HEK293 (cell line): ENCODE measurements at regions not wholly inside any gene's neighbourhood (a gene's known extent, or its start where the extent isn't known, plus 50 kb on each side); places are given as distances from the start of the nearest gene placed in this dataset.

Experiments
- CTCF ChIA-PET: fragments of 350-600 bp; formaldehyde crosslinking; extraction: SDS; loops from one replicate; lab custom pipeline; 2021; ENCODE audit warnings: antibody characterized with exemption; lab: Yijun Ruan, JAX
- POLR2A ChIA-PET: fragments of 300-600 bp; formaldehyde crosslinking; extraction: SDS; loops from one replicate; lab custom pipeline; 2020; ENCODE audit warnings: antibody characterized with exemption, inconsistent platforms; lab: Yijun Ruan, JAX
- H3K27ac ChIP-seq: fragments of 200-500 bp; sonication (Bioruptor generic); 2 replicates; pipeline ENCODE4 v1.5.1; 2014; ENCODE audit warnings: low read depth, low read length, control low read depth, inconsistent platforms; ENCODE audit errors: extremely low read depth
- H3K36me3 ChIP-seq, 2 experiments: fragments of 200-500 bp in 1 of 2; sonication (Bioruptor generic) in 1 of 2; 1 replicate in 1 of 2; 2 replicates in 1 of 2; pipeline ENCODE4 v1.5.1; 2014 to 2017; ENCODE audit warnings: inconsistent platforms in 2 of 2, low read length in 2 of 2; ENCODE audit not compliant: control insufficient read depth in 2 of 2, insufficient read depth in 1 of 2
- H3K4me1 ChIP-seq: fragments of 200-500 bp; sonication (Bioruptor generic); 2 replicates; pipeline ENCODE4 v1.5.1; 2014; ENCODE audit warnings: mild to moderate bottlenecking, low read length, inconsistent platforms; ENCODE audit not compliant: control insufficient read depth, insufficient read depth
- H3K4me3 ChIP-seq: 2 replicates; pipeline ENCODE4 v1.5.1; 2011; ENCODE audit warnings: low read depth, mild to moderate bottlenecking, control low read depth, low read length, moderate library complexity
- H3K9me3 ChIP-seq: fragments of 200-500 bp; sonication (Bioruptor generic); 2 replicates; pipeline ENCODE4 v1.5.1; 2014; ENCODE audit warnings: low read depth, low read length, inconsistent platforms; ENCODE audit not compliant: control insufficient read depth, insufficient read depth
- KLF1 ChIP-seq: fragments of 450-650 bp; formaldehyde crosslinking; IDR thresholded peaks from 2 replicates; pipeline ENCODE4 v1.5.1; 2016; ENCODE audit warnings: missing biosample characterization, missing genetic modification characterization
- MZF1 ChIP-seq: fragments of 450-650 bp; formaldehyde crosslinking; IDR thresholded peaks from 2 replicates; pipeline ENCODE4 v1.5.1; 2017; ENCODE audit warnings: missing biosample characterization, missing genetic modification characterization, borderline replicate concordance
- WT1 ChIP-seq: fragments of 450-650 bp; formaldehyde crosslinking; IDR thresholded peaks from 2 replicates; pipeline ENCODE4 v1.5.1; 2016; ENCODE audit warnings: missing biosample characterization, missing genetic modification characterization
- ZBTB21 ChIP-seq: fragments of 450-650 bp; formaldehyde crosslinking; IDR thresholded peaks from 2 replicates; pipeline ENCODE4 v1.5.1; 2017; ENCODE audit warnings: missing biosample characterization, missing genetic modification characterization
- ZNF169 ChIP-seq: fragments of 450-650 bp; formaldehyde crosslinking; IDR thresholded peaks from 2 replicates; pipeline ENCODE4 v1.5.1; 2016; ENCODE audit warnings: missing biosample characterization, missing genetic modification characterization
- ZNF175 ChIP-seq: fragments of 450-650 bp; formaldehyde crosslinking; IDR thresholded peaks from 2 replicates; pipeline ENCODE4 v1.5.1; 2016; ENCODE audit warnings: missing biosample characterization, missing genetic modification characterization
- ZNF24 ChIP-seq: fragments of 450-650 bp; formaldehyde crosslinking; IDR thresholded peaks from 2 replicates; pipeline ENCODE4 v1.5.1; 2016; ENCODE audit warnings: missing biosample characterization, missing genetic modification characterization
- ZNF335 ChIP-seq: fragments of 450-650 bp; formaldehyde crosslinking; conservative IDR thresholded peaks from 2 replicates; pipeline ENCODE4 v1.5.1; 2016; ENCODE audit warnings: missing biosample characterization, missing genetic modification characterization
- ZNF529 ChIP-seq: fragments of 450-650 bp; formaldehyde crosslinking; IDR thresholded peaks from 2 replicates; pipeline ENCODE4 v1.5.1; 2017; ENCODE audit warnings: missing genetic modification characterization, missing biosample characterization; ENCODE audit not compliant: insufficient replicate concordance
- ZNF610 ChIP-seq: fragments of 450-650 bp; formaldehyde crosslinking; IDR thresholded peaks from 2 replicates; pipeline ENCODE4 v1.5.1; 2016; ENCODE audit warnings: missing biosample characterization, missing genetic modification characterization, borderline replicate concordance
- ZNF654 ChIP-seq: fragments of 450-650 bp; formaldehyde crosslinking; IDR thresholded peaks from 2 replicates; pipeline ENCODE4 v1.5.1; 2016; ENCODE audit warnings: low read depth, missing biosample characterization, missing genetic modification characterization
- ZNF660 ChIP-seq: fragments of 450-650 bp; IDR thresholded peaks from 2 replicates; pipeline ENCODE4 v1.5.1; 2018; ENCODE audit warnings: missing biosample characterization, mild to moderate bottlenecking, missing genetic modification characterization
- ZNF707 ChIP-seq: fragments of 450-650 bp; formaldehyde crosslinking; IDR thresholded peaks from 2 replicates; pipeline ENCODE4 v1.5.1; 2016; ENCODE audit warnings: missing biosample characterization, missing genetic modification characterization
- ZSCAN16 ChIP-seq: fragments of 450-650 bp; formaldehyde crosslinking; IDR thresholded peaks from 2 replicates; pipeline ENCODE4 v1.5.1; 2016; ENCODE audit warnings: missing biosample characterization, missing genetic modification characterization
- TF ChIP-seq, protein P1 (sequence below): fragments of 450-650 bp; formaldehyde crosslinking; IDR thresholded peaks from 2 replicates; pipeline ENCODE4 v1.5.1; 2016; ENCODE audit warnings: missing biosample characterization, missing genetic modification characterization
- TF ChIP-seq, protein P2 (sequence below): fragments of 450-650 bp; formaldehyde crosslinking; IDR thresholded peaks from 2 replicates; pipeline ENCODE4 v1.5.1; 2016; ENCODE audit warnings: missing biosample characterization, missing genetic modification characterization
- TF ChIP-seq, protein P3 (sequence below): fragments of 450-650 bp; formaldehyde crosslinking; IDR thresholded peaks from 2 replicates; pipeline ENCODE4 v1.5.1; 2016; ENCODE audit warnings: missing biosample characterization, missing genetic modification characterization
- TF ChIP-seq, protein P4 (sequence below): fragments of 450-650 bp; IDR thresholded peaks from 2 replicates; pipeline ENCODE4 v1.5.1; 2018; ENCODE audit warnings: missing biosample characterization, missing genetic modification characterization
- TF ChIP-seq, protein P5 (sequence below): fragments of 450-650 bp; formaldehyde crosslinking; IDR thresholded peaks from 2 replicates; pipeline ENCODE4 v1.5.1; 2016; ENCODE audit warnings: missing biosample characterization, missing genetic modification characterization

DNA sequence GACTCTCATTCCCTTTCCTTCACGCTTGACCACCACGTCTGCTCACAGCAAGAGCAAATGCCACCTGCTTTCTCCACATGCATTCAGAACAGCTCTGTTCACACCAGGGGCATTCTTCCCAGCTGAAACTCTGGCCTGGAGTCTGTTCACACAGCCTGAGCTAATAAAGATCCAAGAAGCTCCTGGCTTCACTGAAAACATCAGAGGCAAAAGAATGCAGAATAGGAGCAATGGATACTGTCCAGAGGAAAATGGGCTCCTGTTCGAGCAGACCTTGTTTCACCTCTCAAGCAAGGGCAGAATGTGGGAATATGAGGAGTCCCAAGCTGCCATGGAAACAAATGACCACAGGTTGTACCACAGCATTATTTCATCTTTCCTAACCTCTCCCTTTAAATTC is 402.7 kb upstream of the TNC start (continued):
- TF ChIP-seq, protein P1, sequence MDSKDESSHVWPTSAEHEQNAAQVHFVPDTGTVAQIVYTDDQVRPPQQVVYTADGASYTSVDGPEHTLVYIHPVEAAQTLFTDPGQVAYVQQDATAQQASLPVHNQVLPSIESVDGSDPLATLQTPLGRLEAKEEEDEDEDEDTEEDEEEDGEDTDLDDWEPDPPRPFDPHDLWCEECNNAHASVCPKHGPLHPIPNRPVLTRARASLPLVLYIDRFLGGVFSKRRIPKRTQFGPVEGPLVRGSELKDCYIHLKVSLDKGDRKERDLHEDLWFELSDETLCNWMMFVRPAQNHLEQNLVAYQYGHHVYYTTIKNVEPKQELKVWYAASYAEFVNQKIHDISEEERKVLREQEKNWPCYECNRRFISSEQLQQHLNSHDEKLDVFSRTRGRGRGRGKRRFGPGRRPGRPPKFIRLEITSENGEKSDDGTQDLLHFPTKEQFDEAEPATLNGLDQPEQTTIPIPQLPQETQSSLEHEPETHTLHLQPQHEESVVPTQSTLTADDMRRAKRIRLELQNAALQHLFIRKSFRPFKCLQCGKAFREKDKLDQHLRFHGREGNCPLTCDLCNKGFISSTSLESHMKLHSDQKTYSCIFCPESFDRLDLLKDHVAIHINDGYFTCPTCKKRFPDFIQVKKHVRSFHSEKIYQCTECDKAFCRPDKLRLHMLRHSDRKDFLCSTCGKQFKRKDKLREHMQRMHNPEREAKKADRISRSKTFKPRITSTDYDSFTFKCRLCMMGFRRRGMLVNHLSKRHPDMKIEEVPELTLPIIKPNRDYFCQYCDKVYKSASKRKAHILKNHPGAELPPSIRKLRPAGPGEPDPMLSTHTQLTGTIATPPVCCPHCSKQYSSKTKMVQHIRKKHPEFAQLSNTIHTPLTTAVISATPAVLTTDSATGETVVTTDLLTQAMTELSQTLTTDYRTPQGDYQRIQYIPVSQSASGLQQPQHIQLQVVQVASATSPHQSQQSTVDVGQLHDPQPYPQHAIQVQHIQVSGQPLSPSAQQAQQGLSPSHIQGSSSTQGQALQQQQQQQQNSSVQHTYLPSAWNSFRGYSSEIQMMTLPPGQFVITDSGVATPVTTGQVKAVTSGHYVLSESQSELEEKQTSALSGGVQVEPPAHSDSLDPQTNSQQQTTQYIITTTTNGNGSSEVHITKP (tag by site-specific recombination) = no peak
- TF ChIP-seq ZNF529 = no peak

DNA sequence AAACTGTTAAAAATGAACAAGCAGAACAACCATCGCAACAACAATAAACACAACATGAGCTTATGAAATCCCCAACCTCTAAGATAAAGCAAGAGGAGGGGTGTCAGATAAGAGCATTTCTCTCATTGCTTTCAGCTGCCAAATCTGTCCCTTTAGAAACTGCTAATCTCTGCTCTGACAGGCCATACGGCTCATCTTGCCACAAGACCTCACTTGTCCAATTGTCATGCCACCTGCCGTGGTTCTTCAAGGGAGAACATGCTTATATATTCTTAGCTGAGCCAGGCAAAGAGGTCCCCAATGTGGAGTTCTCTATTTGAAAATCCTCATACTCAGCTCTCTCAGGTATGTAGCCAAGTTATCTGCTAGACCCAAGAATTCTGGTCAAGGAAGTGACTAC is 405.0 kb upstream of the TNC start:
- TF ChIP-seq ZNF707 (tag by site-specific recombination) (no peak), ZNF335 (tag by site-specific recombination) (no peak), KLF1 (no peak), ZBTB21 (tag by site-specific recombination) (no peak), WT1 (no peak), ZNF610 (tag by site-specific recombination) (no peak), ZNF169 (tag by site-specific recombination) (no peak), ZNF175 (tag by site-specific recombination) (no peak)
- TF ChIP-seq, protein P2, sequence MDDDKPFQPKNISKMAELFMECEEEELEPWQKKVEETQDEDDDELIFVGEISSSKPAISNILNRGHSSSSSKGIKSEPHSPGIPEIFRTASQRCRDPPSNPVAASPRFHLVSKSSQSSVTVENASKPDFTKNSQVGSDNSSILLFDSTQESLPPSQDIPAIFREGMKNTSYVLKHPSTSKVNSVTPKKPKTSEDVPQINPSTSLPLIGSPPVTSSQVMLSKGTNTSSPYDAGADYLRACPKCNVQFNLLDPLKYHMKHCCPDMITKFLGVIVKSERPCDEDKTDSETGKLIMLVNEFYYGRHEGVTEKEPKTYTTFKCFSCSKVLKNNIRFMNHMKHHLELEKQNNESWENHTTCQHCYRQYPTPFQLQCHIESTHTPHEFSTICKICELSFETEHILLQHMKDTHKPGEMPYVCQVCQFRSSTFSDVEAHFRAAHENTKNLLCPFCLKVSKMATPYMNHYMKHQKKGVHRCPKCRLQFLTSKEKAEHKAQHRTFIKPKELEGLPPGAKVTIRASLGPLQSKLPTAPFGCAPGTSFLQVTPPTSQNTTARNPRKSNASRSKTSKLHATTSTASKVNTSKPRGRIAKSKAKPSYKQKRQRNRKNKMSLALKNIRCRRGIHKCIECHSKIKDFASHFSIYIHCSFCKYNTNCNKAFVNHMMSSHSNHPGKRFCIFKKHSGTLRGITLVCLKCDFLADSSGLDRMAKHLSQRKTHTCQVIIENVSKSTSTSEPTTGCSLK = no peak
- TF ChIP-seq, protein P3, sequence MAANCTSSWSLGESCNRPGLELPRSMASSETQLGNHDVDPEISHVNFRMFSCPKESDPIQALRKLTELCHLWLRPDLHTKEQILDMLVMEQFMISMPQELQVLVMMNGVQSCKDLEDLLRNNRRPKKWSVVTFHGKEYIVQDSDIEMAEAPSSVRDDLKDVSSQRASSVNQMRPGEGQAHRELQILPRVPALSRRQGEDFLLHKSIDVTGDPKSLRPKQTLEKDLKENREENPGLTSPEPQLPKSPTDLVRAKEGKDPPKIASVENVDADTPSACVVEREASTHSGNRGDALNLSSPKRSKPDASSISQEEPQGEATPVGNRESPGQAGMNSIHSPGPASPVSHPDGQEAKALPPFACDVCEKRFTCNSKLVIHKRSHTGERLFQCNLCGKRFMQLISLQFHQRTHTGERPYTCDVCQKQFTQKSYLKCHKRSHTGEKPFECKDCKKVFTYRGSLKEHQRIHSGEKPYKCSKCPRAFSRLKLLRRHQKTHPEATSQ (tag by site-specific recombination) = no peak
- TF ChIP-seq, protein P4, sequence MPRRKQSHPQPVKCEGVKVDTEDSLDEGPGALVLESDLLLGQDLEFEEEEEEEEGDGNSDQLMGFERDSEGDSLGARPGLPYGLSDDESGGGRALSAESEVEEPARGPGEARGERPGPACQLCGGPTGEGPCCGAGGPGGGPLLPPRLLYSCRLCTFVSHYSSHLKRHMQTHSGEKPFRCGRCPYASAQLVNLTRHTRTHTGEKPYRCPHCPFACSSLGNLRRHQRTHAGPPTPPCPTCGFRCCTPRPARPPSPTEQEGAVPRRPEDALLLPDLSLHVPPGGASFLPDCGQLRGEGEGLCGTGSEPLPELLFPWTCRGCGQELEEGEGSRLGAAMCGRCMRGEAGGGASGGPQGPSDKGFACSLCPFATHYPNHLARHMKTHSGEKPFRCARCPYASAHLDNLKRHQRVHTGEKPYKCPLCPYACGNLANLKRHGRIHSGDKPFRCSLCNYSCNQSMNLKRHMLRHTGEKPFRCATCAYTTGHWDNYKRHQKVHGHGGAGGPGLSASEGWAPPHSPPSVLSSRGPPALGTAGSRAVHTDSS (tag by site-specific recombination) = no peak
- Histone ChIP-seq H3K4me1 (no peaks in the 10 kb centered on the region), H3K9me3 (no peaks in the 10 kb centered on the region), H3K36me3 (no peaks in the 10 kb centered on the region), H3K4me3 (no peak overlapping the region), H3K27ac (no peak overlapping the region)
- POLR2A ChIA-PET = no interaction called here
- CTCF ChIA-PET = interaction anchor here (0.6 to 2.4 kb wide), 5 partner anchors 121 to 1593 kb away, joined by 3 to 14 read pairs (median 4); partner anchors contain the start of gene TEX48

DNA sequence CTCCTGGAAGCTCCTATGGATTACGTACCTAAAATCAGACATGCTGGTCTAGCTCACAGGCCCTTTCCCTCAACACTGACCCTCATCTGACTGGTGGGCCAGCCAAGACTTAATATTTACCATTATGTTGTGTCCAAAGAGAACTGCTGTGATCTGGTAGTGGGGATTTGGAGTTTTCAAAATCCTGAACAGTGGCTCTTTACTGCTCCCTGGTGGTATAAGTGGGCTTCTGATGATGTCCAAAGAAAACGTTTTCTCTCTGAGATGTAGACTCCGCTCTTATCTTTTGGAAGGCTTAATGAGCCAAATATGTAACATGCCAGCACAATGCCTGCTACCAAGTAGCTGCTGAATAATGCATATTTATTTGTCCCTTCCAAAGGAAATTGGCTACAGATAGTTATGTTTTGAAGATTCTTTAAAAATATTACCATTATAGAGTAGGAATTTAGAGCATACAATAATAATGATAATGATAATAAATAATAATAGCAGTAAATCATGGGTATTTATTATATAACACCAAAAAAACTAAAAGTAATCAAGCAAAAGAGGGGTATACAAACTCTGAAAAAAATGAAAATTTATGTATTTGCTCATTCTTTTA is 406.6 kb upstream of the TNC start:
- CTCF ChIA-PET = interaction anchor here (0.5 to 2.4 kb wide), 40 partner anchors 9 to 1119 kb away, joined by 3 to 14 read pairs (median 4); partner anchors contain the start of genes TEX48 and TNC
- POLR2A ChIA-PET = interaction anchor here (0.6 kb wide), 1 partner anchor 225 kb away, joined by 10 read pairs; no protein-coding TSS in a partner anchor
- no peaks in the 10 kb centered on the region for H3K4me1 ChIP-seq

More for the DNA sequence above, 406.6 kb upstream of the TNC start:
- Histone ChIP-seq H3K4me3 (no peak overlapping the region), H3K9me3 (no peaks in the 10 kb centered on the region), H3K36me3 (no peaks in the 10 kb centered on the region), H3K27ac (no peak overlapping the region)
- TF ChIP-seq MZF1 (tag by site-specific recombination) (peak; percentile 67; the same call in 1 of the 2 replicates), ZNF660 (tag by site-specific recombination) (0 out of 2 replicates have a peak, but pooled peaks have one; percentile 36), ZNF654 (tag by site-specific recombination) (peak; percentile 66), ZNF24 (tag by site-specific recombination) (no peak), ZSCAN16 (no peak)
- TF ChIP-seq, protein P5, sequence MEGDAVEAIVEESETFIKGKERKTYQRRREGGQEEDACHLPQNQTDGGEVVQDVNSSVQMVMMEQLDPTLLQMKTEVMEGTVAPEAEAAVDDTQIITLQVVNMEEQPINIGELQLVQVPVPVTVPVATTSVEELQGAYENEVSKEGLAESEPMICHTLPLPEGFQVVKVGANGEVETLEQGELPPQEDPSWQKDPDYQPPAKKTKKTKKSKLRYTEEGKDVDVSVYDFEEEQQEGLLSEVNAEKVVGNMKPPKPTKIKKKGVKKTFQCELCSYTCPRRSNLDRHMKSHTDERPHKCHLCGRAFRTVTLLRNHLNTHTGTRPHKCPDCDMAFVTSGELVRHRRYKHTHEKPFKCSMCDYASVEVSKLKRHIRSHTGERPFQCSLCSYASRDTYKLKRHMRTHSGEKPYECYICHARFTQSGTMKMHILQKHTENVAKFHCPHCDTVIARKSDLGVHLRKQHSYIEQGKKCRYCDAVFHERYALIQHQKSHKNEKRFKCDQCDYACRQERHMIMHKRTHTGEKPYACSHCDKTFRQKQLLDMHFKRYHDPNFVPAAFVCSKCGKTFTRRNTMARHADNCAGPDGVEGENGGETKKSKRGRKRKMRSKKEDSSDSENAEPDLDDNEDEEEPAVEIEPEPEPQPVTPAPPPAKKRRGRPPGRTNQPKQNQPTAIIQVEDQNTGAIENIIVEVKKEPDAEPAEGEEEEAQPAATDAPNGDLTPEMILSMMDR (tag by site-specific recombination) = peak; percentile 57; the same call in 1 of the 2 replicates
